GM19468 (cell line): ENCODE measurements at regions not wholly inside any gene's neighbourhood (a gene's known extent, or its start where the extent isn't known, plus 50 kb on each side); places are given as distances from the start of the nearest gene placed in this dataset.
A peak's percentile ranks its signal among the peaks of the same experiment; 100 is the strongest.

ENCODE experiments used
- ATAC-seq: cut with Tn5 transposase; IDR thresholded peaks from one replicate; pipeline ENCODE4 v1.9.1; 2021; ENCODE audit warnings: mild to moderate bottlenecking, moderate library complexity, moderate number of reproducible peaks; ENCODE audit not compliant: unreplicated experiment; ENCODE audit errors: extremely low read depth

- ATAC-seq, result no peak
These were observed 122.9 kb upstream of the SPRY2 start for GRCh38 chr13:80463673-80464352.

- no peak for ATAC-seq
These were observed 121.6 kb upstream of the SPRY2 start for GRCh38 chr13:80462567-80462966.

GRCh38 chr13:80462037-80462436 lies 121.1 kb upstream of the SPRY2 start:
- ATAC-seq, result no peak

- no peak for ATAC-seq
These were observed 117.6 kb upstream of the SPRY2 start for GRCh38 chr13:80458543-80458942.

DNA sequence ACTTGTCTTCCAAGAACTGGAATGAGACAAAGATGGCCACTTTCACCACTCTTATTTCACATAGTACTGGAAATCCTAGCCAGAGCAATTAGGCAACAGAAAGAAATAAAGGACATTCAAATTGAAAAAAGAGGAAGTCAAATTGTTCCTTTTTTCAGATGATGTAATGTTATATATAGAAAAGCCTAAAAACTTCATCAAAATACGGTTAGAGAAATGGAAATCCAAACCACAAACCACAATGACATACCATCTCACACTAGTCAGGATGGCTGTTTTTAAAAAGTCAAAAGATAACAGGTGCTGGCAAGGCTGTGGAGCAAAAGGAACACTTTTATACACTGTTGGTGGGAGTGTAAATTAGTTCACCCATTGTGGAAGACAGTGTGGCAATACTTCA lies 113.3 kb upstream of the SPRY2 start:
- ATAC-seq, result peak; percentile 79

GRCh38 chr13:80452279-80452678 lies 111.4 kb upstream of the SPRY2 start:
- ATAC-seq, result no peak

GRCh38 chr13:80451641-80452040 lies 110.7 kb upstream of the SPRY2 start:
- no peak for ATAC-seq

DNA sequence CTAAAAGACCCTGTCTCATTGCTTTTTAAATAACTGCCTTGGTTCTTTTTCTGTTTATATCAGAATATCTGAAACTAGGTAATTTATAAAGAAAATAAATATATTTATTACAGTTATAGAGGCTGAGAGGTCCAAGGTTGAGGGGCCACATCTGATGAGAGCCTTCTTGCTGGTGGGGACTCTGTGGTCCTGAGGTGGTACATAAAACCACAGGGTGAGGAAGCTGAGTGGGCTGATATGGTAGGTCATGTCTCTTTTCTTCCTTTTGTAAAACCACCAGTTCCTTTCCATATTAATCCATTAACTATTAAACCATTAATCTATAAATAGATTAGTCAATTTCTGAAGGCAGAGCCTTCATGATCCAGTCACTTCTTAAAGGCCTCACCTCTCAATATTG lies 109.5 kb upstream of the SPRY2 start:
- no peak for ATAC-seq

DNA sequence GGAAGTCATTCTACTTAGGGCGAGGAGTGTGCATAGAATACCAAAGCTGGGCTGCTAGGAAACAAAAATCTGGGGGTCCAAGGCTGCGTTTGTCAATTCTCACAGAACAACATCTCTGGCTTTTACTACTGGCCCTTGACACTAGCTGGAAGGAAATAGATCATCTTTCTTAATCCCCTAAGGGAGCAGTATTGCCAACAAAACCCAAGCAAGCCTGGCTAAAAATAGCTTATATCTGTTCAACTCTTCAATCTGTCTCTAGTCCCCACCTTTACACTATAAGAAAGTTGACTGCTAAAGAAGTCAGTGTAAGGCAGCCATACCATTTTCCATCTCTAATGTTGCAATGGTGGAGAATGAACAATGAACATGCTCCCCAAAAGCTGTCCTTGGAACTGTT lies 107.8 kb upstream of the SPRY2 start:
- no peak for ATAC-seq

DNA sequence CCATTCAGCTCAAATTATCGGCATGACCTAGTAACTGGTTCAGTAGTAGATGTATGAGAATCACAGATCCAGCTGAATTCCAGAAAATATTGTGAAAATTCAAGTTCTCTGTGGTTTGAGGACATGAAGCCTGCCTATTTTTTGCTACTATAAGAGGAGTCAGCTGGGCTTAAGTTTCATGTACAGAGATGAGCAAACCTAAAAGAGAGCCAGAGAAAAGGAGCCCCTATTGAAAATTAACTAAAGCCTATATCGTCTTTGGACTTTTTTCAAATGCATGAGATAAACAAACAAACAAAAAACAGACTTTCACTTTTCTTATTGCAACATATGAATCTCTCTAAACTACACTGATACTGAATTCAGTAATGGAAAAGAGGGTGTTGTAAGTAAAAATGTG lies 106.8 kb upstream of the SPRY2 start:
- no peak for ATAC-seq

- no peak for ATAC-seq
These were observed 103.5 kb upstream of the SPRY2 start for GRCh38 chr13:80444240-80445015.

GRCh38 chr13:80442609-80443008 lies 101.7 kb upstream of the SPRY2 start:
- ATAC-seq, result no peak

DNA sequence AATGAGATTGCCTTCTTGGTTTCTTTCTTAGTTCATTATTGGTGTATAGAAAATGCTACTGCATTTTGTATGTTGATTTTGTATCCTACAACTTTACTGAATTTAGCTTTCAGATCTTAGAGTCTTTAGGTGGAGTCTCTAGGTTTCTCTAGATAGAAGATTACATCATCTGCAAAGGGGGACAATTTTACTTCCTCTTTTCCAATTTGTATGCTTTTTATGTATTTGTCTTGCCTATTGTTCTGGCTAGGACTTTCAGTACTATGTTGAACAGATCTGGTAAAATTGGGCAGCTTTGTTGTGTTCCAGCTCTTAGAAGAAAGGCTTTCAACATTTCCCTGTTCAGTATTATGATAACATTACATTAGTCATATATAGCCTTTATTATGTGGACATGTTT lies 101.0 kb upstream of the SPRY2 start:
- no peak for ATAC-seq

GRCh38 chr13:80438521-80438920 lies 97.6 kb upstream of the SPRY2 start:
- no peak for ATAC-seq

DNA sequence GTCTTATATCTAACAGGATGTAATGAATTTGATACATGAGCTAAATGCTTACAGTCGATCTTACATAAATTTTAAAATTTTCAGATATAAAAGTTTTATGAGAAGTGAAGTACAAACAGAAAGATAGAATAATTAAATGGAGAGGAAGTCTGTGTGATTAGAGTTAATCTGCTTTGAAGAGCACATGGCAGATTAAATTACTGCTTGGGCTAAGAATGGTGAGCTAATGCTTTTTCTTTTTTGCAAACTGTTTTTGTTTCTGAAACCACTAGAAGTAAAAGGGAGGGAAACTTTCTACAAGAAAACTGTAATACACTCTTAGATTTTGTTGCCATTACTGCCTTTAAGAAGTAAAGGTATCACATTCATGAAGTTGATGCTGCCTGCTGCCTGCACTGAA lies 96.3 kb upstream of the SPRY2 start:
- ATAC-seq, result no peak

DNA sequence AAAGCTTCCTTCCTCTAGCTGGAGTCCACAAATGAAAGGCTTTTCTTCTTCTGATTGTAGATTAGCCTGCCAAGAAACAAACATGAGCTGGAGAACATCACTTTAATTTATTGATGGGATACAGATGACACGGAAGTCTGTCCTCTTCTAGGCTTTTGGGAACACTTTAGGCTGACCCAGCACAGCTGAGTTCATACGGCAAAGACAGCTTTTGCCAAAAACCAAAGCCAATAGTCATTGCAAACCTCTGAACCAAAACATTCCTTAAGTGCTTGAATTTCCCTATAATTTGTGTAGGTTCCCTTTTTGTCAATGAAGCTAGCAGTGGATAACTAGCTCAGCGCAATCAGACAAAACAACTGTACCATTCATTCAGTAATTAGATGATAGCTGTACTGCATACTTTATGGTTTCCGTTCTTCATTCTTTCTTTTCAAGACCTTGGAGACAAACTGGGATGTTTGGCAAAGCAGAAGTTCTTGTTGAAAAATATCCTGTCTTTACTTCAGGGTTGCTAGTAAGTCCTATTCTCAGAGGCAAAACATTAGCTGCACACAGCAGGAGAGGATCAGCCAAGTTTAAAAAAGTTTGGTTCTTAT lies 95.7 kb upstream of the SPRY2 start:
- ATAC-seq, result no peak

DNA sequence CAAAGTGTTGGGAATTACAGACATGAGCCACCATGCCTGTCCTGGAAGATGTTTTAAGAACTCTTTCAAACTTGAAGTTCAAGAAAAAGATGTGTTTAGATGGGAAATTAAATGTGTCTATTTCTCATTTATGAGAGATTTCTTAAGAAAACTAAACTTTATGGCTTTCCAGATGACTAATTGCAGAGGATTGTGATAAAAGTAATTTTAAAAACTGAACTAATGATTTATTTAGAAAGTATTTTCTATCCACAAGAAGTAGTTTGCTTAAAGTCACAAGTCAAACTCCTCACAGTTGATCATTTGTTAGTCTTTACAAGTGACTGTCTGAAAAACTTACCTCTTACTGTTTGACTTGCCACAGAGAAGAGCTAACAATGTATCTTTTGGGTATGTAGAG lies 89.6 kb upstream of the SPRY2 start:
- no peak for ATAC-seq

- no peak for ATAC-seq
These were observed 87.6 kb upstream of the SPRY2 start for GRCh38 chr13:80428349-80429096.

DNA sequence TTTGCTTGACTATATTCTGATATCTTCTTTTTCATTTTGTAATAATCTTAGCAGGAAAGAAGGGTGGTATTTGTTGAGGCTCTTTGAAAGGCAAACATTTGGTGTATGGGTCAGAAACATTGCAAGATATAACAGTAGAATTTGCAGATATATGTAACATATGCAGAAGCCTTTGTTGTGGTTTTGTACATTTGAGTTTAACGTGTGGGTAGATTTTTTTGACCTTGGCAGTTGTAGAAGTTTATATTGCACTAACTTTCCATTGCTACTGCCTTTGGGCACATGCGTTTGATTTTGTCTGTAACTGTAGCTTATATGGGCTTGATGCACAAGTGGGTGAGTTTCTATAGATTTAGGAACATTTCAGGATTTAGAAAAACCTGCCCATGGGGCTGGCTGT lies 78.5 kb upstream of the SPRY2 start:
- no peak for ATAC-seq

- ATAC-seq, result no peak
These were observed 72.7 kb upstream of the SPRY2 start for GRCh38 chr13:80413611-80414010.

GRCh38 chr13:80408270-80408669 lies 67.3 kb upstream of the SPRY2 start:
- ATAC-seq, result no peak
